OCI-LY3 (cell line): ENCODE measurements at regions not wholly inside any gene's neighbourhood (a gene's known extent, or its start where the extent isn't known, plus 50 kb on each side); places are given as distances from the start of the nearest gene placed in this dataset.
"Not testable (repeated sequence)": the region's sequence is repeated elsewhere in the genome, so short reads cannot be mapped to it uniquely, and the experiment has no call there.

Experiments
- H2AFZ ChIP-seq: fragments of 200-600, 300-600 bp; shearing (Covaris generic); 2 replicates; pipeline ENCODE4 v1.6.0; 2014; ENCODE audit warnings: antibody characterized with exemption, low read depth, low read length
- H3K27ac ChIP-seq: fragments of 200-600, 300-600 bp; sonication (generic); 2 replicates; pipeline ENCODE4 v1.5.1; 2014; ENCODE audit warnings: mild to moderate bottlenecking, low read length, moderate library complexity, mixed read lengths
- H3K27me3 ChIP-seq: fragments of 200-600, 300-600 bp; sonication (generic); 2 replicates; pipeline ENCODE4 v1.6.1; 2014; ENCODE audit warnings: low read depth, low read length, mixed read lengths
- H3K36me3 ChIP-seq: fragments of 200-600, 300-600 bp; sonication (generic); replicated peaks from 2 replicates; pipeline ENCODE3; 2014; ENCODE audit warnings: low read depth, low read length, mixed read lengths
- H3K4me1 ChIP-seq: fragments of 300-600, 200-600 bp; sonication (generic); 2 replicates; pipeline ENCODE4 v1.6.1; 2014; ENCODE audit warnings: low read length, mixed read lengths
- H3K4me2 ChIP-seq: fragments of 200-600, 300-600 bp; sonication (generic); 2 replicates; pipeline ENCODE4 v1.6.1; 2014; ENCODE audit warnings: low read length, mixed read lengths
- H3K4me3 ChIP-seq: fragments of 300-600, 200-600 bp; sonication (generic); 2 replicates; pipeline ENCODE4 v1.5.1; 2014; ENCODE audit warnings: antibody characterized with exemption, mild to moderate bottlenecking, low read length, moderate library complexity
- H3K79me2 ChIP-seq: fragments of 300-600, 200-600 bp; shearing (Covaris generic); 2 replicates; pipeline ENCODE4 v1.6.1; 2014; ENCODE audit warnings: mild to moderate bottlenecking, low read length, mixed read lengths
- H3K9ac ChIP-seq: fragments of 300-600, 200-600 bp; shearing (Covaris generic); 2 replicates; pipeline ENCODE4 v1.6.0; 2014; ENCODE audit warnings: mild to moderate bottlenecking, low read length, moderate library complexity
- H3K9me3 ChIP-seq: fragments of 200-600, 300-600 bp; shearing (Covaris generic); 2 replicates; pipeline ENCODE4 v1.6.1; 2014; ENCODE audit warnings: low read length, mixed read lengths; ENCODE audit not compliant: insufficient read depth
- H4K20me1 ChIP-seq: fragments of 200-600, 300-600 bp; sonication (generic); 2 replicates; pipeline ENCODE4 v1.6.1; 2016; ENCODE audit warnings: low read length, mixed read lengths; ENCODE audit not compliant: insufficient read depth
- CTCF ChIP-seq: fragments of 200-600, 300-600 bp; sonication (generic); IDR thresholded peaks from 2 replicates; pipeline ENCODE4 v1.5.1; 2014; ENCODE audit warnings: antibody characterized with exemption, low read length, low read depth
- EZH2phosphoT487 ChIP-seq: fragments of 200-600 bp; shearing (Covaris generic); IDR thresholded peaks from 2 replicates; pipeline ENCODE4 v1.6.1; 2018; ENCODE audit warnings: antibody characterized with exemption, mixed run types, low read depth

DNA sequence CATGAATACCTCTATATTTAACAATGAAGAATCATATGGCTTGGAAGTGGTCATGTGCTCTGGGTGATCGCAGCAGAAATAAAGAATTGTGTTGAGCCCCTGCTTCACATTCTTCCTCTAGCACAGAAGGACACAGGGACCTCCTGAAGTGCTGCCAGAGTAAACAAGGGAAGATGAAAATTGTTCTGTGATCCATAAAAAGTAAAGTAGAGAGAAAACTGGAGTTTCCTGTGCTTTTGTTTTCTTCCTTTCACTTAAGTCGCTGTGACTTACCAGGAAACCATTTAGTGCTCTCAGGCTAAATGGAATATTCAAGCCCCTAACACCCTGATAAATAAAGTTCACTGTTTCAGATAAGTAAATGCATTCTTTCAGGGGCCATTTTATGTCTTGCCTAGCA lies 1173.6 kb upstream of the CHAC2 start:
- H3K4me2 ChIP-seq, result no peak overlapping the region
- no peaks in the 10 kb centered on the region for H4K20me1 ChIP-seq
- H3K9ac ChIP-seq, result no peak overlapping the region
- no peaks in the 10 kb centered on the region for H3K4me1 ChIP-seq
- no peaks in the 10 kb centered on the region for H3K27me3 ChIP-seq
- no peaks in the 10 kb centered on the region for H3K36me3 ChIP-seq
- H3K9me3 ChIP-seq, result no peaks in the 10 kb centered on the region
- no peak overlapping the region for H2AFZ ChIP-seq
- no peaks in the 10 kb centered on the region for H3K79me2 ChIP-seq
- no peak overlapping the region for H3K27ac ChIP-seq
- no peak for TF ChIP-seq CTCF
- no peak for TF ChIP-seq EZH2phosphoT487
- no peak overlapping the region for H3K4me3 ChIP-seq

GRCh38 chr2:52584071-52584470 lies 1183.5 kb upstream of the CHAC2 start:
- not testable (repeated sequence) for H3K27me3 ChIP-seq, H3K9me3 ChIP-seq, H3K4me3 ChIP-seq, H3K36me3 ChIP-seq, H3K4me2 ChIP-seq, H3K9ac ChIP-seq, H4K20me1 ChIP-seq, H3K4me1 ChIP-seq, H2AFZ ChIP-seq, H3K79me2 ChIP-seq, H3K27ac ChIP-seq

- no peak for TF ChIP-seq CTCF
- TF ChIP-seq EZH2phosphoT487, result no peak
- Histone ChIP-seq H3K27me3 (no peaks in the 10 kb centered on the region), H2AFZ (no peak overlapping the region), H3K79me2 (no peaks in the 10 kb centered on the region), H3K36me3 (no peaks in the 10 kb centered on the region), H3K4me3 (no peak overlapping the region), H3K9me3 (no peaks in the 10 kb centered on the region), H3K9ac (no peak overlapping the region), H4K20me1 (no peaks in the 10 kb centered on the region), H3K27ac (no peak overlapping the region), H3K4me1 (no peaks in the 10 kb centered on the region), H3K4me2 (no peak overlapping the region)
Measured at GRCh38 chr2:52572469-52572894, 1195.1 kb upstream of the CHAC2 start.

GRCh38 chr2:52571380-52572347 lies 1195.9 kb upstream of the CHAC2 start:
- Histone ChIP-seq H3K9ac (no peak overlapping the region), H4K20me1 (no peaks in the 10 kb centered on the region), H3K9me3 (no peaks in the 10 kb centered on the region), H3K27ac (no peak overlapping the region), H3K36me3 (no peaks in the 10 kb centered on the region), H3K4me3 (no peak overlapping the region), H3K27me3 (no peaks in the 10 kb centered on the region), H3K4me1 (no peaks in the 10 kb centered on the region), H2AFZ (no peak overlapping the region), H3K4me2 (no peak overlapping the region), H3K79me2 (no peaks in the 10 kb centered on the region)
- TF ChIP-seq EZH2phosphoT487, result no peak

DNA sequence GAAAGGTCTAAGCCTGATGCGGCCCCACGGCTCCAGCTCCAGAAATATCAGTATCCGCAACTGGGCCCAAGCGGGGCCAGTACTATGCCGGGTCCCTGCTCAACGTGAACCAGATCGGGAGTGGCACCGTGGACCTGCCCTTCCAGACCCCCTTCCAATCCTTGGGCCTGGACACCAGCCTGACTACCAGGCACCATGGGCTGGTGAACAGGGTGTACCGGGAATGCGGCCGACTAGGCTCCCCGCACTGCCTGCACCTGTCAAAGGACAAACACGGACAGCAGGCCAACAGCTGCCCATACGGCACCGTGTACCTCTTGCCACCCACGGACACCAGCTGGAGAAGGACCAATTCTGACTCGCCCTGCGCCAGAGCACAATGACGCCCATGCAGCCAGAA lies 1196.9 kb upstream of the CHAC2 start:
- no peaks in the 10 kb centered on the region for H3K27me3 ChIP-seq
- no peaks in the 10 kb centered on the region for H3K9me3 ChIP-seq

More for the DNA sequence above, 1196.9 kb upstream of the CHAC2 start:
- Histone ChIP-seq H3K4me1 (no peaks in the 10 kb centered on the region), H3K9ac (no peak overlapping the region), H3K4me3 (no peak overlapping the region), H3K4me2 (no peak overlapping the region), H3K27ac (no peak overlapping the region), H3K79me2 (no peaks in the 10 kb centered on the region), H3K36me3 (no peaks in the 10 kb centered on the region), H4K20me1 (no peaks in the 10 kb centered on the region), H2AFZ (no peak overlapping the region)
- TF ChIP-seq CTCF (no peak), EZH2phosphoT487 (no peak)
